PC-3 (cell line): ENCODE measurements at regions not wholly inside any gene's neighbourhood (a gene's known extent, or its start where the extent isn't known, plus 50 kb on each side); places are given as distances from the start of the nearest gene placed in this dataset.

Source experiments
- ATAC-seq: fragments of 200-7000 bp; cut with Tn5 transposase; 2 replicates; pipeline ENCODE4 v1.9.1; 2020; ENCODE audit warnings: mild to moderate bottlenecking, moderate library complexity
- BruUV-seq: library from RNA; stranded (reverse); fragments of 400-500 nt; replicated peaks from 2 replicates; lab custom pipeline; 2021; lab: Mats Ljungman, UMichigan
- CTCF ChIA-PET: fragments of 300-600 bp; sonication (Branson Sonifier 250); formaldehyde crosslinking; loops from one replicate; lab custom pipeline; 2022; ENCODE audit warnings: antibody characterized with exemption; lab: Charles Lee
- POLR2A ChIA-PET: fragments of 300-600 bp; sonication (Branson Sonifier 250); formaldehyde crosslinking; loops from one replicate; lab custom pipeline; 2022; ENCODE audit warnings: antibody characterized with exemption; ENCODE audit not compliant: unreplicated experiment; lab: Charles Lee
- DNase-seq: peaks from one replicate; pipeline ENCODE4 v3.0.0-alpha.2; 2015
- H2AFZ ChIP-seq: fragments of 300-600 bp; sonication (generic); 2 replicates; pipeline ENCODE4 v1.6.0; 2016; ENCODE audit warnings: antibody characterized with exemption, low read length
- H3F3A ChIP-seq: fragments of 300-600 bp; sonication (generic); one replicate; pipeline ENCODE4 v1.6.0; 2017; ENCODE audit warnings: antibody characterized with exemption, low read length, control low read depth, mild to moderate bottlenecking; ENCODE audit not compliant: unreplicated experiment
- H3K27ac ChIP-seq: fragments of 300-600 bp; sonication (generic); 2 replicates; pipeline ENCODE4 v1.5.1; 2016; ENCODE audit warnings: mild to moderate bottlenecking, low read length
- H3K27me3 ChIP-seq: fragments of 300-600 bp; sonication (generic); 2 replicates; pipeline ENCODE4 v1.6.1; 2016; ENCODE audit warnings: low read length, mixed read lengths
- H3K36me3 ChIP-seq: fragments of 300-600 bp; sonication (generic); 2 replicates; pipeline ENCODE4 v1.6.1; 2016; ENCODE audit warnings: low read depth, mixed run types, low read length, mixed read lengths
- H3K4me1 ChIP-seq: fragments of 300-600 bp; sonication (generic); 2 replicates; pipeline ENCODE4 v1.5.1; 2016; ENCODE audit warnings: low read length; ENCODE audit not compliant: insufficient read depth
- H3K4me2 ChIP-seq: fragments of 300-600 bp; sonication (generic); 2 replicates; pipeline ENCODE4 v1.6.0; 2016; ENCODE audit warnings: low read length
- H3K4me3 ChIP-seq: fragments of 300-600 bp; sonication (generic); 2 replicates; pipeline ENCODE4 v1.5.1; 2016; ENCODE audit warnings: mild to moderate bottlenecking, low read length, mixed read lengths
- H3K79me2 ChIP-seq: fragments of 300-600 bp; sonication (generic); 2 replicates; pipeline ENCODE4 v1.6.1; 2017; ENCODE audit warnings: low read length, mixed read lengths
- H3K9ac ChIP-seq: fragments of 300-600 bp; sonication (generic); 2 replicates; pipeline ENCODE4 v1.6.0; 2016; ENCODE audit warnings: mild to moderate bottlenecking, low read length
- H3K9me2 ChIP-seq: fragments of 300-600 bp; sonication (generic); replicated peaks from 2 replicates; pipeline ENCODE4 v1.6.1; 2016; ENCODE audit warnings: mixed run types, low read length, mixed read lengths
- H3K9me3 ChIP-seq: fragments of 300-600 bp; sonication (generic); 2 replicates; pipeline ENCODE4 v1.6.1; 2016; ENCODE audit warnings: low read length, mixed read lengths
- H4K20me1 ChIP-seq: fragments of 300-600 bp; sonication (generic); 2 replicates; pipeline ENCODE4 v1.6.1; 2016; ENCODE audit warnings: low read length, mixed read lengths
- CTCF ChIP-seq: fragments of 300-600 bp; sonication (generic); conservative IDR thresholded peaks from 2 replicates; pipeline ENCODE4 v1.5.1; 2017; ENCODE audit warnings: antibody characterized with exemption, low read depth, mild to moderate bottlenecking, low read length
- EZH2 ChIP-seq: fragments of 300-600 bp; sonication (generic); IDR thresholded peaks from one replicate; pipeline ENCODE4 v1.6.1; 2017; ENCODE audit warnings: antibody characterized with exemption, mild to moderate bottlenecking, low read length; ENCODE audit not compliant: unreplicated experiment
- EZH2phosphoT487 ChIP-seq: fragments of 300-600 bp; sonication (generic); IDR thresholded peaks from 2 replicates; pipeline ENCODE4 v1.6.1; 2018; ENCODE audit warnings: mild to moderate bottlenecking, antibody characterized with exemption, low read length, borderline replicate concordance
- intact Hi-C: fragments of 100-400 bp; cut with micrococcal nuclease; formaldehyde crosslinking; loops from 2 replicates; pipeline ENCODE4 v1.9.0; 2023

GRCh38 chr5:93018461-93018860 is 562.6 kb downstream of the NR2F1-AS1 start:
- H3K79me2 ChIP-seq: no peaks in the 10 kb centered on the region
- CTCF ChIA-PET: no interaction called here

GRCh38 chr5:93017849-93018248 is 563.2 kb downstream of the NR2F1-AS1 start:
- Histone ChIP-seq H3K4me2 (peak overlapping the region; percentile 13; the same call in 1 of the 2 replicates), H3K27ac (peak overlapping the region; percentile 2; the same call in 1 of the 2 replicates), H3K4me3 (no peak overlapping the region), H3K4me1 (peaks cover 19% of the 10 kb centered on the region), H3F3A (no peaks in the 10 kb centered on the region), H3K79me2 (no peaks in the 10 kb centered on the region), H3K9ac (no peak overlapping the region), H3K9me3 (no peaks in the 10 kb centered on the region), H3K9me2 (no peaks in the 10 kb centered on the region), H2AFZ (no peak overlapping the region), H3K36me3 (no peaks in the 10 kb centered on the region), H3K27me3 (no peaks in the 10 kb centered on the region), H4K20me1 (no peaks in the 10 kb centered on the region)
- ChIA-PET POLR2A (interaction anchor here (0.6 kb wide), 1 partner anchor 64 kb away, joined by 5 read pairs; no protein-coding TSS in a partner anchor), CTCF (no interaction called here)
- intact Hi-C loops: no loop called here
- TF ChIP-seq CTCF: no peak
- TF ChIP-seq EZH2phosphoT487: no peak
- no peak for TF ChIP-seq EZH2
- BruUV-seq: no TSS peak
- ATAC-seq (peak; percentile 95), DNase-seq (peak; percentile 91)

More at GRCh38 chr5:93018461-93018860, 562.6 kb downstream of the NR2F1-AS1 start:
- Histone ChIP-seq H3K27ac (peak overlapping the region; percentile 2; the same call in 1 of the 2 replicates), H3K9ac (no peak overlapping the region), H3K9me2 (no peaks in the 10 kb centered on the region), H3F3A (no peaks in the 10 kb centered on the region), H3K4me2 (0 out of 2 replicates have a peak overlapping the region, but pooled peaks have one; percentile 8), H3K4me1 (peaks cover 23% of the 10 kb centered on the region), H4K20me1 (no peaks in the 10 kb centered on the region), H2AFZ (no peak overlapping the region; the same call in 1 of the 2 replicates), H3K27me3 (no peaks in the 10 kb centered on the region), H3K4me3 (no peak overlapping the region), H3K36me3 (no peaks in the 10 kb centered on the region), H3K9me3 (no peaks in the 10 kb centered on the region)
- no peak for ATAC-seq
- POLR2A ChIA-PET: no interaction called here
- BruUV-seq: no TSS peak
- TF ChIP-seq EZH2phosphoT487 (no peak), CTCF (no peak), EZH2 (no peak)
- intact Hi-C loops: no loop called here
- DNase-seq: no peak

- no peaks in the 10 kb centered on the region for H3K27me3 ChIP-seq
- no peak overlapping the region for H3K27ac ChIP-seq
- no TSS peak for BruUV-seq
- no peaks in the 10 kb centered on the region for H3K9me2 ChIP-seq
- POLR2A ChIA-PET: interaction anchor here (0.6 kb wide), 1 partner anchor 64 kb away, joined by 5 read pairs; no protein-coding TSS in a partner anchor
- no peak overlapping the region for H3K9ac ChIP-seq
- H3K36me3 ChIP-seq: no peaks in the 10 kb centered on the region
- no peak overlapping the region for H3K4me3 ChIP-seq
- H2AFZ ChIP-seq: no peak overlapping the region
- ATAC-seq (no peak), DNase-seq (no peak)
- CTCF ChIA-PET: no interaction called here
- no peaks in the 10 kb centered on the region for H3K79me2 ChIP-seq
- no peaks in the 10 kb centered on the region for H4K20me1 ChIP-seq
- H3K4me1 ChIP-seq: peaks cover 16% of the 10 kb centered on the region
- no peaks in the 10 kb centered on the region for H3F3A ChIP-seq
- no peaks in the 10 kb centered on the region for H3K9me3 ChIP-seq
- intact Hi-C loops: no loop called here
- H3K4me2 ChIP-seq: peak overlapping the region; percentile 13; the same call in 1 of the 2 replicates
- no peak for TF ChIP-seq EZH2
- TF ChIP-seq EZH2phosphoT487: no peak
- TF ChIP-seq CTCF: no peak
Observed at GRCh38 chr5:93017376-93017775, 563.6 kb downstream of the NR2F1-AS1 start.
